Lower leg skin (tissue), 3 donors: ENCODE measurements at regions not wholly inside any gene's neighbourhood (a gene's known extent, or its start where the extent isn't known, plus 50 kb on each side); places are given as distances from the start of the nearest gene placed in this dataset.
"Not testable (repeated sequence)": the region's sequence is repeated elsewhere in the genome, so short reads cannot be mapped to it uniquely, and the experiment has no call there.

ENCODE experiments used
- POLR2A ChIP-seq, 2 donors: fragments of 450-650 bp; IDR thresholded peaks; one replicate each; pipeline ENCODE4 v1.6.1; 2016 to 2017; ENCODE audit warnings: antibody characterized with exemption in 2 of 2, mild to moderate bottlenecking in 1 of 2, moderate library complexity in 1 of 2
- TF ChIP-seq, protein P1 (sequence below), 3 donors: fragments of 450-650 bp; IDR thresholded peaks; one replicate each; pipeline ENCODE4 v1.5.1; 2016; ENCODE audit warnings: antibody characterized with exemption in 3 of 3, mild to moderate bottlenecking in 3 of 3, moderate library complexity in 2 of 3

DNA sequence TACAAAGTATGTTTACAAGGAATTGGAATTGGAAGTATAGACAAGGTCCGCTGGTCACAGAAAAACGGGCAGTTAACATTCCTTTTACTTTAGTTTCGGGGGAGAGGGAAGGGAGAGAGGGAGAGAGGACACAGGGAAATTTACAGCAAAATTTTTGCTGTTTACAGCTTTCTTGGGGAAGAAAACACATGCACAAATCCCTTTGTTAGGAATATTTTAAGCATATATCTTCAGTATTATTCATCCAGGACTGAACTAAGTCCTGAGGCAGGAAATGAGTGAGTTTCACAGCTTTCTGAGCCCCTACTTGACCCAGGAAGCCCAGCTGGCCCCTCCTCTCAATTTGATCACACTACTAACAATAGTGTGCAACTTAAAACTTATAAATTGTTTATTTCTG is 113.4 kb upstream of the VANGL1 start:
- TF ChIP-seq, protein P1, sequence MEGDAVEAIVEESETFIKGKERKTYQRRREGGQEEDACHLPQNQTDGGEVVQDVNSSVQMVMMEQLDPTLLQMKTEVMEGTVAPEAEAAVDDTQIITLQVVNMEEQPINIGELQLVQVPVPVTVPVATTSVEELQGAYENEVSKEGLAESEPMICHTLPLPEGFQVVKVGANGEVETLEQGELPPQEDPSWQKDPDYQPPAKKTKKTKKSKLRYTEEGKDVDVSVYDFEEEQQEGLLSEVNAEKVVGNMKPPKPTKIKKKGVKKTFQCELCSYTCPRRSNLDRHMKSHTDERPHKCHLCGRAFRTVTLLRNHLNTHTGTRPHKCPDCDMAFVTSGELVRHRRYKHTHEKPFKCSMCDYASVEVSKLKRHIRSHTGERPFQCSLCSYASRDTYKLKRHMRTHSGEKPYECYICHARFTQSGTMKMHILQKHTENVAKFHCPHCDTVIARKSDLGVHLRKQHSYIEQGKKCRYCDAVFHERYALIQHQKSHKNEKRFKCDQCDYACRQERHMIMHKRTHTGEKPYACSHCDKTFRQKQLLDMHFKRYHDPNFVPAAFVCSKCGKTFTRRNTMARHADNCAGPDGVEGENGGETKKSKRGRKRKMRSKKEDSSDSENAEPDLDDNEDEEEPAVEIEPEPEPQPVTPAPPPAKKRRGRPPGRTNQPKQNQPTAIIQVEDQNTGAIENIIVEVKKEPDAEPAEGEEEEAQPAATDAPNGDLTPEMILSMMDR (IDR thresholded peaks at IDR 0.05): not testable (repeated sequence)
- TF ChIP-seq POLR2A (IDR thresholded peaks at IDR 0.05): not testable (repeated sequence)
